H1 (cell line): ENCODE measurements at regions not wholly inside any gene's neighbourhood (a gene's known extent, or its start where the extent isn't known, plus 50 kb on each side); places are given as distances from the start of the nearest gene placed in this dataset.

Experiments
- CTCF ChIA-PET: fragments of 300-600 bp; sonication (Branson Sonifier 250); formaldehyde crosslinking; loops from one replicate; lab custom pipeline; 2021; ENCODE audit not compliant: partially characterized antibody; lab: Charles Lee
- POLR2A ChIA-PET: fragments of 300-600 bp; sonication (Branson Sonifier 250); formaldehyde crosslinking; loops from one replicate; lab custom pipeline; 2021; ENCODE audit warnings: inconsistent platforms; ENCODE audit not compliant: partially characterized antibody; lab: Charles Lee
- DNase-seq, 2 experiments: peaks; one replicate each; pipeline versions ENCODE4 v3.0.0 to v3.0.0-alpha.2; 2010 to 2022; ENCODE audit warnings: low spot score in 2 of 2, low read depth in 1 of 2, mixed read lengths in 1 of 2
- FAIRE-seq: peaks from 2 replicates; lab custom pipeline; 2011; peaks lifted over from hg19 to GRCh38; lab: Jason Lieb, UNC
- H2AFZ ChIP-seq: 2 replicates; pipeline ENCODE4 v1.8.1; 2012; ENCODE audit warnings: low read length, inconsistent platforms
- H2AK5ac ChIP-seq: 2 replicates; pipeline ENCODE4 v1.6.1; 2013; ENCODE audit warnings: low read depth, low read length
- H2BK120ac ChIP-seq: replicated peaks from 2 replicates; pipeline ENCODE3; 2013; ENCODE audit warnings: low read depth, low read length, inconsistent platforms
- H2BK12ac ChIP-seq: 2 replicates; pipeline ENCODE4 v1.6.1; 2013; ENCODE audit warnings: low read depth, low read length
- H2BK15ac ChIP-seq: 2 replicates; pipeline ENCODE4 v1.6.1; 2013; ENCODE audit warnings: low read length
- H2BK20ac ChIP-seq: 2 replicates; pipeline ENCODE4 v1.6.1; 2013; ENCODE audit warnings: low read length
- H2BK5ac ChIP-seq: 2 replicates; pipeline ENCODE4 v1.6.1; 2013; ENCODE audit warnings: low read depth, low read length
- H3K14ac ChIP-seq: 2 replicates; pipeline ENCODE4 v1.6.1; 2013; ENCODE audit warnings: inconsistent platforms; ENCODE audit not compliant: insufficient read length
- H3K18ac ChIP-seq: 2 replicates; pipeline ENCODE4 v1.6.1; 2013; ENCODE audit warnings: low read length; ENCODE audit errors: extremely low read depth
- H3K23ac ChIP-seq: 2 replicates; pipeline ENCODE4 v1.6.1; 2013; ENCODE audit warnings: inconsistent platforms; ENCODE audit not compliant: insufficient read length
- H3K23me2 ChIP-seq: 2 replicates; pipeline ENCODE4 v1.6.1; 2013; ENCODE audit warnings: low read depth, low read length
- H3K27ac ChIP-seq: 2 replicates; pipeline ENCODE4 v1.6.1; 2011; ENCODE audit warnings: low read depth, low read length, inconsistent platforms
- H3K27me3 ChIP-seq, 4 experiments: replicated peaks in 1 of 4; 1 replicate in 1 of 4; 2 replicates in 3 of 4; pipeline versions ENCODE4 v1.6.1 to v1.8.1; 2011 to 2013; ENCODE audit warnings: low read length in 3 of 4, mild to moderate bottlenecking in 3 of 4, inconsistent platforms in 2 of 4, mixed read lengths in 2 of 4, moderate library complexity in 1 of 4; ENCODE audit not compliant: control insufficient read depth in 3 of 4, insufficient read depth in 3 of 4; ENCODE audit errors: extremely low read depth in 1 of 4
- H3K36me3 ChIP-seq, 4 experiments: 2 replicates each; pipeline versions ENCODE4 v1.6.1 to v1.8.1; 2011 to 2013; ENCODE audit warnings: mild to moderate bottlenecking in 4 of 4, low read length in 3 of 4, moderate library complexity in 2 of 4, control low read depth in 1 of 4, inconsistent platforms in 1 of 4; ENCODE audit not compliant: insufficient read depth in 4 of 4, control insufficient read depth in 2 of 4
- H3K4ac ChIP-seq: replicated peaks from 2 replicates; pipeline ENCODE3; 2013; ENCODE audit warnings: low read length, low read depth, mixed read lengths, inconsistent platforms; ENCODE audit not compliant: insufficient read length
- H3K4me1 ChIP-seq, 4 experiments: replicated peaks in 1 of 4; 1 replicate in 1 of 4; 2 replicates in 3 of 4; pipeline versions ENCODE4 v1.6.1 to v1.8.1; 2011 to 2013; ENCODE audit warnings: low read length in 3 of 4, inconsistent platforms in 2 of 4, mixed read lengths in 1 of 4; ENCODE audit not compliant: insufficient read depth in 4 of 4, control insufficient read depth in 3 of 4
- H3K4me2 ChIP-seq, 2 experiments: 2 replicates each; pipeline versions ENCODE4 v1.6.1 to v1.8.1; 2011 to 2013; ENCODE audit warnings: low read depth in 2 of 2, low read length in 2 of 2, control low read depth in 1 of 2, inconsistent platforms in 1 of 2, mild to moderate bottlenecking in 1 of 2; ENCODE audit not compliant: insufficient read depth in 1 of 2
- H3K4me3 ChIP-seq, 4 experiments: fragments of 200-600, 300-600 bp in 1 of 4; sonication (generic), shearing (Covaris generic), sonication (Bioruptor Twin) in 1 of 4; 2 replicates each; pipeline versions ENCODE4 v1.5.1 to v1.8.1; 2011 to 2016; ENCODE audit warnings: low read length in 4 of 4, low read depth in 3 of 4, control low read depth in 2 of 4, inconsistent platforms in 2 of 4, mild to moderate bottlenecking in 2 of 4, mixed read lengths in 1 of 4, moderate library complexity in 1 of 4; ENCODE audit not compliant: insufficient read depth in 2 of 4; ENCODE audit errors: extremely low read depth in 1 of 4
- H3K56ac ChIP-seq: replicated peaks from 2 replicates; pipeline ENCODE3; 2013; ENCODE audit warnings: low read depth, mild to moderate bottlenecking, mixed read lengths, low read length, inconsistent platforms; ENCODE audit not compliant: insufficient read length
- H3K79me1 ChIP-seq: 2 replicates; pipeline ENCODE4 v1.6.1; 2013; ENCODE audit warnings: low read depth, low read length, control low read depth
- H3K79me2 ChIP-seq, 2 experiments: 2 replicates each; pipeline versions ENCODE4 v1.6.1 to v1.8.1; 2012 to 2013; ENCODE audit warnings: low read length in 2 of 2, mild to moderate bottlenecking in 2 of 2, inconsistent platforms in 1 of 2; ENCODE audit not compliant: insufficient read depth in 2 of 2, control insufficient read depth in 1 of 2
- H3K9ac ChIP-seq, 4 experiments: replicated peaks in 1 of 4; 1 replicate in 1 of 4; 2 replicates in 3 of 4; pipeline versions ENCODE4 v1.6.1 to v1.8.1; 2011 to 2013; ENCODE audit warnings: low read depth in 3 of 4, low read length in 3 of 4, control low read depth in 2 of 4, mild to moderate bottlenecking in 2 of 4, moderate library complexity in 2 of 4, inconsistent platforms in 1 of 4; ENCODE audit errors: extremely low read depth in 1 of 4
- H3K9me3 ChIP-seq, 2 experiments: 2 replicates each; pipeline versions ENCODE4 v1.6.1 to v1.8.1; 2012 to 2013; ENCODE audit warnings: mild to moderate bottlenecking in 2 of 2, moderate library complexity in 2 of 2, control low read depth in 1 of 2, inconsistent platforms in 1 of 2, low read depth in 1 of 2, low read length in 1 of 2, mixed read lengths in 1 of 2; ENCODE audit not compliant: insufficient read depth in 2 of 2
- H4K20me1 ChIP-seq, 2 experiments: replicated peaks in 1 of 2; 2 replicates each; pipeline versions ENCODE3 to v1.8.1; 2011 to 2013; ENCODE audit warnings: inconsistent platforms in 2 of 2, low read length in 2 of 2, mild to moderate bottlenecking in 1 of 2; ENCODE audit not compliant: insufficient read depth in 2 of 2, control insufficient read depth in 1 of 2
- H4K5ac ChIP-seq: 2 replicates; pipeline ENCODE4 v1.6.1; 2013; ENCODE audit warnings: low read length, low read depth, mixed read lengths, inconsistent platforms; ENCODE audit not compliant: insufficient read length
- H4K8ac ChIP-seq: 2 replicates; pipeline ENCODE4 v1.8.0; 2013; ENCODE audit warnings: mild to moderate bottlenecking, moderate library complexity, low read length, inconsistent platforms; ENCODE audit not compliant: insufficient read depth; ENCODE audit errors: extremely low read depth
- H4K91ac ChIP-seq: replicated peaks from 2 replicates; pipeline ENCODE3; 2013; ENCODE audit warnings: low read length, mixed read lengths, inconsistent platforms; ENCODE audit not compliant: insufficient read length
- CEBPB ChIP-seq: IDR thresholded peaks from 2 replicates; pipeline ENCODE4 v1.6.1; 2012; ENCODE audit warnings: low read depth, low read length
- CHD2 ChIP-seq: IDR thresholded peaks from 2 replicates; pipeline ENCODE4 v1.6.1; 2012; ENCODE audit warnings: low read length, improper control_type of control experiment
- HDAC2 ChIP-seq, 2 experiments: fragments of 300-600 bp in 1 of 2; sonication (generic) in 1 of 2; IDR thresholded peaks; 2 replicates each; pipeline ENCODE4 v1.6.1; 2011 to 2012; ENCODE audit warnings: low read depth in 2 of 2, low read length in 2 of 2, mild to moderate bottlenecking in 2 of 2, moderate library complexity in 2 of 2, borderline replicate concordance in 1 of 2, inconsistent platforms in 1 of 2
- HDAC6 ChIP-seq: IDR thresholded peaks from one replicate; pipeline ENCODE4 v1.7.1; 2012; ENCODE audit warnings: low read depth, mild to moderate bottlenecking, inconsistent platforms, low read length, moderate library complexity
- JUND ChIP-seq: IDR thresholded peaks from 2 replicates; pipeline ENCODE4 v1.6.1; 2011; ENCODE audit warnings: mild to moderate bottlenecking, improper control_type of control experiment, low read length
- RAD21 ChIP-seq, 2 experiments: IDR thresholded peaks in 1 of 2; conservative IDR thresholded peaks in 1 of 2; 2 replicates each; pipeline ENCODE4 v1.6.1; 2011; ENCODE audit warnings: low read depth in 2 of 2, low read length in 2 of 2, improper control_type of control experiment in 1 of 2, inconsistent platforms in 1 of 2, mild to moderate bottlenecking in 1 of 2, moderate library complexity in 1 of 2
- RXRA ChIP-seq: IDR thresholded peaks from 2 replicates; pipeline ENCODE4 v1.6.1; 2011; ENCODE audit warnings: low read depth, mild to moderate bottlenecking, low read length, moderate library complexity; ENCODE audit not compliant: insufficient read depth
- SIN3A ChIP-seq, 2 experiments: IDR thresholded peaks in 1 of 2; conservative IDR thresholded peaks in 1 of 2; 2 replicates each; pipeline ENCODE4 v1.6.1; 2011 to 2012; ENCODE audit warnings: low read length in 2 of 2, improper control_type of control experiment in 1 of 2, low read depth in 1 of 2, mild to moderate bottlenecking in 1 of 2
- SRF ChIP-seq: IDR thresholded peaks from 2 replicates; pipeline ENCODE4 v1.6.1; 2011; ENCODE audit warnings: mild to moderate bottlenecking, low read depth, low read length, moderate library complexity
- SUZ12 ChIP-seq: fragments of 200-600 bp; sonication (generic); IDR thresholded peaks from 2 replicates; pipeline ENCODE4 v1.6.1; 2012; ENCODE audit warnings: mild to moderate bottlenecking, inconsistent platforms, low read length, moderate library complexity, mixed read lengths
- YY1 ChIP-seq: IDR thresholded peaks from 2 replicates; pipeline ENCODE4 v1.6.1; 2011; ENCODE audit warnings: low read depth, mild to moderate bottlenecking, low read length
- WGBS, 2 experiments: shearing (Covaris generic) in 1 of 2; methylation state at CpG; one replicate each; pipeline versions ENCODE4 v1.1.6 to v1.1.7; 2013 to 2015; ENCODE audit warnings: low lambda C conversion rate in 2 of 2, mixed read lengths in 2 of 2, inconsistent platforms in 1 of 2, low coverage in 1 of 2, missing lambda C conversion rate in 1 of 2; ENCODE audit not compliant: insufficient replicate concordance in 2 of 2, insufficient coverage in 1 of 2, insufficient read length in 1 of 2; ENCODE audit errors: extremely low coverage in 1 of 2, missing lambda C conversion rate in 1 of 2; 5-methylcytosine and 5-hydroxymethylcytosine counted together
- TF ChIP-seq, protein P1 (sequence below): IDR thresholded peaks from 2 replicates; pipeline ENCODE4 v1.6.1; 2011; ENCODE audit warnings: low read length, improper control_type of control experiment

DNA sequence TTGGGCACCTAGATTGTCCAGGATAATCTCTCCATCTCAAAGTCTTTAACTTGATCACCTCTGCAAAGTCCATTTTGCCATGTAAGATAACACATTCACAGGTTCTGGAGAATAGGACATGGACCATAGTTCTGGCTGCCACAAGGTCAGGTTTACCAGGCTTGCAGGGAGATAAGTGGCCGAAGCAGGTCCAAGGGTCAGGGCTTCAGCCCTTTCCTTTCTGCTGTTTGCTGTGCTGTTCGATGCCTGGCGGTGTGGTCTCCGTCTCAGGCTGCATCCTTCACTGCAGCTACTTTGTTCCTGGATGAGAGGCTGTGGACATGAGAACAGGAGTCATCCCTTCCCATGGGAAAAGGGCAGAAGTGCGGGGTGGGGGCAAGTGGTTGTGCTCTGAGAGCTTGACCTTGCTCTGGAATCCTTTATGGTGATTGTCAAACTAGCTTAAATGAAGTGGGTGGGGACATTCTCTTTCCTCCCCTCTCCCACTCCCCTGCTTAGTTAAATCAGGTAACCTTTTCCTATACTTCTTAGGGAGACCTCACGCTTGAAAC lies 320.2 kb upstream of the C2CD4B start:
- Histone ChIP-seq H3K9ac (no peak overlapping the region; a peak in 1 of 7 replicates), H3K4me1 (peaks cover 0 to 6% (median 2%) of the 10 kb centered on the region in 4 experiments; a peak in 3 of 7 replicates), H3K18ac (no peak overlapping the region; the same call in 1 of the 2 replicates), H3K9me3 (no peaks in the 10 kb centered on the region), H3K4me2 (no peak overlapping the region), H4K5ac (no peak overlapping the region), H3K23ac (no peak overlapping the region), H2BK20ac (no peak overlapping the region), H3K79me2 (no peaks in the 10 kb centered on the region), H2BK120ac (no peak overlapping the region), H4K91ac (no peak overlapping the region), H3K36me3 (no peaks in the 10 kb centered on the region), H3K79me1 (peaks cover 2% of the 10 kb centered on the region; the same call in 1 of the 2 replicates), H3K27me3 (no peaks in the 10 kb centered on the region; a peak in 1 of 7 replicates), H3K56ac (no peak overlapping the region), H2BK5ac (no peak overlapping the region), H2AFZ (no peak overlapping the region), H4K20me1 (no peaks in the 10 kb centered on the region), H3K4me3 (no peak overlapping the region), H2BK12ac (no peak overlapping the region), H3K27ac (no peak overlapping the region), H2BK15ac (no peak overlapping the region), H3K4ac (no peak overlapping the region), H3K23me2 (no peaks in the 10 kb centered on the region), H2AK5ac (peak overlapping the region; percentile 97), H4K8ac (peak overlapping the region; percentile 62; the same call in 1 of the 2 replicates), H3K14ac (no peak overlapping the region)
- no peak for FAIRE-seq
- ChIA-PET POLR2A (interaction anchor here (0.6 kb wide), 1 partner anchor 9 kb away, joined by 3 read pairs; no protein-coding TSS in a partner anchor), CTCF (interaction anchor here (0.9 to 2.1 kb wide), 6 partner anchors 12 to 58 kb away, joined by 3 to 6 read pairs (median 3); no protein-coding TSS in a partner anchor)
- TF ChIP-seq YY1 (no peak), SUZ12 (no peak), RAD21 (IDR thresholded peaks at IDR 0.05 in 1 of 2, conservative IDR thresholded peaks at IDR 0.05 in 1 of 2; ENCODE audit: low read depth in 2 of 2, low read length in 2 of 2) (no peak), JUND (no peak), CHD2 (no peak), RXRA (no peak), SIN3A (conservative IDR thresholded peaks at IDR 0.05 in 1 of 2, IDR thresholded peaks at IDR 0.05 in 1 of 2; ENCODE audit: low read depth in 1 of 2, low read length in 2 of 2) (no peak), SRF (no peak), HDAC2 (IDR thresholded peaks at IDR 0.05; ENCODE audit: borderline replicate concordance in 1 of 2, low read depth in 2 of 2, low read length in 2 of 2) (no peak), HDAC6 (no peak), CEBPB (no peak)
- TF ChIP-seq, protein P1, sequence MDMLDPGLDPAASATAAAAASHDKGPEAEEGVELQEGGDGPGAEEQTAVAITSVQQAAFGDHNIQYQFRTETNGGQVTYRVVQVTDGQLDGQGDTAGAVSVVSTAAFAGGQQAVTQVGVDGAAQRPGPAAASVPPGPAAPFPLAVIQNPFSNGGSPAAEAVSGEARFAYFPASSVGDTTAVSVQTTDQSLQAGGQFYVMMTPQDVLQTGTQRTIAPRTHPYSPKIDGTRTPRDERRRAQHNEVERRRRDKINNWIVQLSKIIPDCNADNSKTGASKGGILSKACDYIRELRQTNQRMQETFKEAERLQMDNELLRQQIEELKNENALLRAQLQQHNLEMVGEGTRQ: no peak
- no peak for DNase-seq
- 92% methylated on average over 6 of the region's 6 CpGs; no CpG with 5 or more reads in 1 of the 2 experiments for WGBS, 2 experiments
